B cell (primary cell): ENCODE measurements at regions not wholly inside any gene's neighbourhood (a gene's known extent, or its start where the extent isn't known, plus 50 kb on each side); places are given as distances from the start of the nearest gene placed in this dataset.

Experiments used
- ATAC-seq: fragments of 200-7000 bp; cut with Tn5 transposase; one replicate; pipeline ENCODE4 v1.10.0; 2021; ENCODE audit warnings: low read depth, mild to moderate bottlenecking, moderate number of reproducible peaks, moderate library complexity
- CTCF ChIA-PET: fragments of 350-600 bp; sonication (Branson Sonifier 250); formaldehyde crosslinking; loops from one replicate; lab custom pipeline; 2021; ENCODE audit warnings: antibody characterized with exemption, inconsistent platforms; lab: Charles Lee
- POLR2A ChIA-PET: fragments of 350-600 bp; sonication (Branson Sonifier 250); formaldehyde crosslinking; loops from one replicate; lab custom pipeline; 2021; ENCODE audit warnings: antibody characterized with exemption; lab: Charles Lee
- DNase-seq: peaks from one replicate; pipeline ENCODE4 v3.0.0; 2013
- H2AFZ ChIP-seq: 2 replicates; pipeline ENCODE4 v1.6.1; 2012; ENCODE audit warnings: mild to moderate bottlenecking, low read depth, low read length; ENCODE audit not compliant: insufficient read depth, poor library complexity, severe bottlenecking
- H3K27ac ChIP-seq, 2 donors: 1 replicate in 1 of 2; 2 replicates in 1 of 2; pipeline ENCODE4 v1.5.1; 2012 to 2013; ENCODE audit warnings: low read length in 2 of 2, mild to moderate bottlenecking in 2 of 2, moderate library complexity in 1 of 2
- H3K27me3 ChIP-seq, 4 experiments: fragments of 200-600 bp in 1 of 4; sonication (generic) in 1 of 4; replicated peaks in 1 of 4; 1 replicate in 2 of 4; 2 replicates in 2 of 4; pipeline versions ENCODE4 v1.6.1 to v1.7.0; 2013 to 2016; ENCODE audit warnings: low read length in 3 of 4, mild to moderate bottlenecking in 2 of 4, mixed read lengths in 1 of 4, moderate library complexity in 1 of 4; ENCODE audit not compliant: insufficient read depth in 4 of 4, control insufficient read depth in 3 of 4; ENCODE audit errors: control extremely low read depth in 1 of 4
- H3K36me3 ChIP-seq, 2 experiments: replicated peaks in 1 of 2; 1 replicate in 1 of 2; 2 replicates in 1 of 2; pipeline versions ENCODE4 v1.6.1 to v1.7.1; 2013; ENCODE audit warnings: low read length in 1 of 2; ENCODE audit not compliant: insufficient read depth in 2 of 2, control insufficient read depth in 1 of 2; ENCODE audit errors: control extremely low read depth in 1 of 2, extremely low read depth in 1 of 2
- H3K4me1 ChIP-seq, 2 donors: fragments of 200-600 bp in 1 of 2; sonication (generic) in 1 of 2; 1 replicate in 1 of 2; 2 replicates in 1 of 2; pipeline versions ENCODE4 v1.5.1 to v1.6.1; 2013 to 2017; ENCODE audit warnings: low read length in 2 of 2; ENCODE audit not compliant: control insufficient read depth in 2 of 2, insufficient read depth in 2 of 2
- H3K4me2 ChIP-seq: replicated peaks from 2 replicates; pipeline ENCODE3; 2012; ENCODE audit warnings: mild to moderate bottlenecking, low read depth, low read length; ENCODE audit not compliant: poor library complexity, severe bottlenecking
- H3K4me3 ChIP-seq, 5 experiments: fragments of 200-600 bp in 1 of 5; sonication (generic) in 1 of 5; 1 replicate in 3 of 5; 2 replicates in 2 of 5; pipeline versions ENCODE4 v1.5.1 to v1.7.0; 2011 to 2016; ENCODE audit warnings: low read length in 4 of 5, mild to moderate bottlenecking in 4 of 5, low read depth in 2 of 5, control low read depth in 1 of 5, moderate library complexity in 1 of 5; ENCODE audit not compliant: insufficient read depth in 1 of 5; ENCODE audit errors: control extremely low read depth in 1 of 5, extremely low read depth in 1 of 5
- H3K79me2 ChIP-seq: fragments of 200-600 bp; sonication (generic); one replicate; pipeline ENCODE4 v1.6.0; 2016; ENCODE audit warnings: low read length; ENCODE audit not compliant: control insufficient read depth, insufficient read depth
- H3K9ac ChIP-seq: fragments of 200-600 bp; sonication (generic); 2 replicates; pipeline ENCODE4 v1.6.1; 2017; ENCODE audit warnings: mild to moderate bottlenecking, low read length, moderate library complexity
- H3K9me3 ChIP-seq, 3 donors: one replicate each; pipeline versions ENCODE4 v1.6.1 to v1.7.1; 2013; ENCODE audit warnings: low read length in 2 of 3; ENCODE audit not compliant: control insufficient read depth in 2 of 3, insufficient read depth in 1 of 3; ENCODE audit errors: control extremely low read depth in 1 of 3
- H4K20me1 ChIP-seq: 2 replicates; pipeline ENCODE4 v1.6.0; 2012; ENCODE audit warnings: mild to moderate bottlenecking, low read length; ENCODE audit not compliant: insufficient read depth, control insufficient read depth, poor library complexity, severe bottlenecking
- H3K27ac Mint-ChIP-seq: one replicate; pipeline ENCODE4 v1.8.0; 2021; ENCODE audit warnings: mixed read lengths
- H3K27me3 Mint-ChIP-seq: one replicate; pipeline ENCODE4 v1.8.0; 2021; ENCODE audit warnings: mixed read lengths
- H3K4me1 Mint-ChIP-seq: one replicate; pipeline ENCODE4 v1.8.0; 2021; ENCODE audit warnings: mixed read lengths
- H3K4me3 Mint-ChIP-seq: one replicate; pipeline ENCODE4 v1.8.0; 2021; ENCODE audit warnings: mixed read lengths
- H3K9me3 Mint-ChIP-seq: one replicate; pipeline ENCODE4 v1.8.0; 2022; ENCODE audit warnings: mixed read lengths; ENCODE audit not compliant: insufficient read depth
- EZH2 ChIP-seq: IDR thresholded peaks from 2 replicates; pipeline ENCODE4 v1.6.1; 2012; ENCODE audit warnings: borderline replicate concordance, low read depth, mild to moderate bottlenecking, moderate library complexity, low read length; ENCODE audit not compliant: insufficient read depth, poor library complexity, severe bottlenecking
- WGBS: methylation state at CpG from one replicate; pipeline ENCODE4 v1.1.5; 2013; ENCODE audit warnings: missing lambda C conversion rate; ENCODE audit not compliant: insufficient coverage; 5-methylcytosine and 5-hydroxymethylcytosine counted together
- intact Hi-C: fragments of 100-400 bp; cut with micrococcal nuclease; formaldehyde crosslinking; loops from one replicate; pipeline ENCODE4 v1.10.0; 2022
- TF ChIP-seq, protein P1 (sequence below): fragments of 200-600 bp; IDR thresholded peaks from one replicate; pipeline ENCODE4 v1.8.0; 2022; ENCODE audit warnings: antibody characterized with exemption, mild to moderate bottlenecking

DNA sequence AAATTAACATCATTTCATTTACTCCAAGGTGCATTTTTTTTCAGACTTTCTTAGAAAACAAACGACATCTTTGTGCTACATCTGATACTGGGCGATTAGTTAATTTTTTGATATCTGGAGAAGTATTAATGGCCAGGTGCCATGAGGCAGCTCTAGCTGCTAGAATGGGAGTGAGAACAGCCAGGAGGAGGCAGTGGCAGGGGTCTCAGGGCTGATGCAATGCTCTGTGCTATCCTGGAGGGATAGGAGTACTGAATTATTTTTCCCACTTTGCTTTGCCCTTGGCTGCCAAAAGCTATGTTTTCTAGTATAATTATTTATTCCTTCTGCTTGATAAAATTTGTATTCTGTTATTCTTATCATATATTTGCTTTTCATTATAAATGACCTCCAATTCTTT is 133.6 kb upstream of the NOX3 start:
- H3K9me3 Mint-ChIP-seq, result no peaks in the 10 kb centered on the region
- no peaks in the 10 kb centered on the region for H3K9me3 ChIP-seq
- H3K4me2 ChIP-seq, result no peak overlapping the region
- H3K27me3 ChIP-seq, result no peaks in the 10 kb centered on the region
- ATAC-seq (no peak), DNase-seq (no peak)
- no peaks in the 10 kb centered on the region for H3K4me1 Mint-ChIP-seq
- no peak overlapping the region for H2AFZ ChIP-seq
- no peak overlapping the region for H3K27ac ChIP-seq
- H3K79me2 ChIP-seq, result no peaks in the 10 kb centered on the region
- intact Hi-C loops, result no loop called here
- H3K4me3 Mint-ChIP-seq, result no peak overlapping the region
- no peak overlapping the region for H3K4me3 ChIP-seq
- no peaks in the 10 kb centered on the region for H3K36me3 ChIP-seq
- 85% methylated on average over 2 of the region's 2 CpGs for WGBS
- no peaks in the 10 kb centered on the region for H4K20me1 ChIP-seq
- no peak overlapping the region for H3K27ac Mint-ChIP-seq
- H3K4me1 ChIP-seq, result no peaks in the 10 kb centered on the region
- CTCF ChIA-PET, result no interaction called here
- H3K9ac ChIP-seq, result no peak overlapping the region
- POLR2A ChIA-PET, result no interaction called here
- TF ChIP-seq, protein P1, sequence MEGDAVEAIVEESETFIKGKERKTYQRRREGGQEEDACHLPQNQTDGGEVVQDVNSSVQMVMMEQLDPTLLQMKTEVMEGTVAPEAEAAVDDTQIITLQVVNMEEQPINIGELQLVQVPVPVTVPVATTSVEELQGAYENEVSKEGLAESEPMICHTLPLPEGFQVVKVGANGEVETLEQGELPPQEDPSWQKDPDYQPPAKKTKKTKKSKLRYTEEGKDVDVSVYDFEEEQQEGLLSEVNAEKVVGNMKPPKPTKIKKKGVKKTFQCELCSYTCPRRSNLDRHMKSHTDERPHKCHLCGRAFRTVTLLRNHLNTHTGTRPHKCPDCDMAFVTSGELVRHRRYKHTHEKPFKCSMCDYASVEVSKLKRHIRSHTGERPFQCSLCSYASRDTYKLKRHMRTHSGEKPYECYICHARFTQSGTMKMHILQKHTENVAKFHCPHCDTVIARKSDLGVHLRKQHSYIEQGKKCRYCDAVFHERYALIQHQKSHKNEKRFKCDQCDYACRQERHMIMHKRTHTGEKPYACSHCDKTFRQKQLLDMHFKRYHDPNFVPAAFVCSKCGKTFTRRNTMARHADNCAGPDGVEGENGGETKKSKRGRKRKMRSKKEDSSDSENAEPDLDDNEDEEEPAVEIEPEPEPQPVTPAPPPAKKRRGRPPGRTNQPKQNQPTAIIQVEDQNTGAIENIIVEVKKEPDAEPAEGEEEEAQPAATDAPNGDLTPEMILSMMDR, result no peak
- TF ChIP-seq EZH2, result no peak
- H3K27me3 Mint-ChIP-seq, result peaks cover 20% of the 10 kb centered on the region

DNA sequence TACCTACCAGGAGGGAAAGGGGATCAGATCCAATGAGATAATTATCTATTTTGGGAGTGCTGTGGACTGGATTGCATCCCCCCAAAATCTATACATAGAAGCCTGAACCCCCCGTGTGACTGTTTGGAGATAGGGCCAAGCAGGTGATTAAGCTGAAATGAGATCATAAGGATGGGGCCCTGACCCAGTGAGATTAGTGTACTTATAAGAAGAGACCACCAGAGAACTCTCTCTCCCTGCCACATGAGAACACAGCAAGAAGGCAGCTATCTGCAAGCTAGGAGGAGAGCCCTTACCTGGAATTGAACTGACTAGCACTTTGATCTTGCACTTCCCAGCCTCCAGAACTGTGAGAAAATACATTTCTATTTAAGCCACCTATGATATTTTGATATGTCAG is 132.2 kb upstream of the NOX3 start:
- no peak overlapping the region for H3K4me2 ChIP-seq
- peaks cover 3% of the 10 kb centered on the region for H3K4me1 Mint-ChIP-seq
- peaks cover 0 to 6% (median 0%) of the 10 kb centered on the region in 3 donors for H3K9me3 ChIP-seq
- no peaks in the 10 kb centered on the region for H3K27me3 ChIP-seq
- H3K27me3 Mint-ChIP-seq, result peaks cover 18% of the 10 kb centered on the region
- H3K36me3 ChIP-seq, result no peaks in the 10 kb centered on the region
- no peak overlapping the region for H2AFZ ChIP-seq
- no peak overlapping the region for H3K4me3 ChIP-seq
- no peak overlapping the region for H3K27ac Mint-ChIP-seq
- TF ChIP-seq, protein P1, result no peak
- no peak for TF ChIP-seq EZH2
- ChIA-PET POLR2A (no interaction called here), CTCF (no interaction called here)
- no peak overlapping the region for H3K4me3 Mint-ChIP-seq
- no CpG with 5 or more reads among the region's 1 CpG for WGBS
- intact Hi-C loops, result no loop called here
- H3K79me2 ChIP-seq, result no peaks in the 10 kb centered on the region
- H3K27ac ChIP-seq, result no peak overlapping the region
- DNase-seq (no peak), ATAC-seq (no peak)
- H4K20me1 ChIP-seq, result no peaks in the 10 kb centered on the region
- no peaks in the 10 kb centered on the region for H3K4me1 ChIP-seq
- no peak overlapping the region for H3K9ac ChIP-seq
- H3K9me3 Mint-ChIP-seq, result peaks cover 3% of the 10 kb centered on the region
